HFF-Myc (cell line): ENCODE measurements at regions not wholly inside any gene's neighbourhood (a gene's known extent, or its start where the extent isn't known, plus 50 kb on each side); places are given as distances from the start of the nearest gene placed in this dataset.

Source experiments
- DNase-seq: peaks from one replicate; pipeline ENCODE4 v3.0.0-alpha.2; 2011; ENCODE audit warnings: low read depth; ENCODE audit errors: extremely low read depth
- H3K4me3 ChIP-seq: replicated peaks from 2 replicates; pipeline ENCODE4 v1.5.1; 2011; ENCODE audit warnings: low read depth, mild to moderate bottlenecking, control low read depth, low read length
- TF ChIP-seq, protein P1 (sequence below): IDR thresholded peaks from 2 replicates; pipeline ENCODE4 v1.5.1; 2012; ENCODE audit warnings: mild to moderate bottlenecking, low read depth, low read length, control low read depth; ENCODE audit errors: missing control alignments

DNA sequence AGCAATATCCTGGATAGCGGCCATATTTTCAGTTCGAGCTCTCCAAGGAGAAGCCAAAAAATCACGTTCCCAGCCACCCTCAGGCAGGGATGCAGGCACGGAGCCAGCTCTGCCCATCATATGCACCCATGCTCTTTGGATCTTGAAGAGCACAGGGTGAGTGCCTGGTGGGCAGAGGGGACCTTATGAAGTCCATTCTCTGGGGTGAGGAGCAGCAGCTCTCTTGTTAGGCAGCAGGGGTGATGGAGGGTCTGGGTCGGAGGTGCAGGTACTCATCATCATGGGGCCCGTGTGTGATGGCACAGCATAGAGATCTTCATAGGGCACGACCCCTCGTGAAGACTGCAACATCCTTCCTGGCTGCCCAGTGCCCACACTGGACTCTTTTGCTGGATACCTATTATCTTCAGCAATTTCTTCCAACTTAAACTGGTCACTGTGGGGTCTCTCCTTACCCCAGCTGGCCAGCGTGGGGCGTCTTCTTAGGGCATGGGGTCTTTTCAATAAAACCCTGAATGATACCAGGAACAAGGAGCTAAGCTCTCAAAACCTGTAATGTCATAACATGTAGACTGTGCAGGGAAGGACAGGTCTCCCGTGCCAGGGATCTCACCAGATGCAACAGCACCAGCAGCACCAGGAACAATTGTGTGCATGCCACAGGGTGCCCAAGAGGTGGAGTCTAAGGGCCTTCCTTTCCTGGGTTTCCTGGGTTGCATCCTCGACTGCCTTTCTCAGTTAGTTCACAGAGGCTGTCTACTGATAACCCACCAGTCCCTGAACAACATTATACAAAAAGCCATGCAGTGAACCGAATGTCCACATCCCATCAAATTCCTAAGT, 165.0 kb downstream of the TENT4A start:
- TF ChIP-seq, protein P1, sequence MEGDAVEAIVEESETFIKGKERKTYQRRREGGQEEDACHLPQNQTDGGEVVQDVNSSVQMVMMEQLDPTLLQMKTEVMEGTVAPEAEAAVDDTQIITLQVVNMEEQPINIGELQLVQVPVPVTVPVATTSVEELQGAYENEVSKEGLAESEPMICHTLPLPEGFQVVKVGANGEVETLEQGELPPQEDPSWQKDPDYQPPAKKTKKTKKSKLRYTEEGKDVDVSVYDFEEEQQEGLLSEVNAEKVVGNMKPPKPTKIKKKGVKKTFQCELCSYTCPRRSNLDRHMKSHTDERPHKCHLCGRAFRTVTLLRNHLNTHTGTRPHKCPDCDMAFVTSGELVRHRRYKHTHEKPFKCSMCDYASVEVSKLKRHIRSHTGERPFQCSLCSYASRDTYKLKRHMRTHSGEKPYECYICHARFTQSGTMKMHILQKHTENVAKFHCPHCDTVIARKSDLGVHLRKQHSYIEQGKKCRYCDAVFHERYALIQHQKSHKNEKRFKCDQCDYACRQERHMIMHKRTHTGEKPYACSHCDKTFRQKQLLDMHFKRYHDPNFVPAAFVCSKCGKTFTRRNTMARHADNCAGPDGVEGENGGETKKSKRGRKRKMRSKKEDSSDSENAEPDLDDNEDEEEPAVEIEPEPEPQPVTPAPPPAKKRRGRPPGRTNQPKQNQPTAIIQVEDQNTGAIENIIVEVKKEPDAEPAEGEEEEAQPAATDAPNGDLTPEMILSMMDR: no peak
- DNase-seq: no peak
- H3K4me3 ChIP-seq: no peak overlapping the region

DNA sequence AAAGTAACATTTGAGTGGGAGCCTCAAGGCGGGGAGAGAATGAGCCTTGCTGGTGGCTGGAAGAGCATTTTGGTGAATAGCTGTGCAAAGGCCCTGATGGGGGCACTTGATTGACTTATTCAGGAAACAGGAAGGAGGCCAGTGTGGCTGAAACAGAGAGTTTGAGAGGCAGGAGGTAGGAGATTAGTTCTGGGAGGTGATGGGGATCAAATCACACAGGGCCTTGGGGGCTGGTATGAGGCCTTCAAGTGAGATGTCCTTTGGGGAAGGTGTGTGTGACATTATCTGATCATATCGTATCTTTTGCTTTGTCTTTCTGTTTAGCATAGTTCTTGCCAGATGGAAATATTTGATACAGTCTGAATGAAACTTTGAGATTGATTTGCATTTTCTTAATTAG, 172.3 kb downstream of the TENT4A start:
- no peak for DNase-seq
- no peak overlapping the region for H3K4me3 ChIP-seq
- TF ChIP-seq, protein P1: no peak

DNA sequence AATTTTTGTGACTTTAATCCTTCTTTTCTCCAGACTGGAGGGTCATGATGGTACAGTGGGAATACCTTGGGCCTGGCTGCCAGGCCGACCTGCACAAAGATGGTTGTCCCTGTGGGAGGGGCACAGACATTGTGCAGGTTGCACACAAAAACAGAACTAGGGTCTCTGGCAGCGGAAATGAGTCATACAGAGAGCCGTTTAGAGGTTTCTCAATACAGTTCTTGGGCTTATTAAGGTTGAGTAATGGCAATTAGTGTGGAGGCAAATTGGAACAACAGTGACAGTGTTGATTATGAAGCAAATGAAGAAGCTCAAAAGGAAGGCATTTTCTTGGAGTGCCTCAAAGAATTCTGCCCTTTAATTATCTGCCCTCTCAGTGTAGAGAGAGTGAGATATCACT, 173.6 kb downstream of the TENT4A start:
- TF ChIP-seq, protein P1: no peak
- DNase-seq: no peak
- no peak overlapping the region for H3K4me3 ChIP-seq

- TF ChIP-seq, protein P1: no peak
- no peak for DNase-seq
- no peak overlapping the region for H3K4me3 ChIP-seq
These were observed 175.8 kb downstream of the TENT4A start for GRCh38 chr5:6889030-6889429.

- no peak for DNase-seq
- TF ChIP-seq, protein P1: no peak
- no peak overlapping the region for H3K4me3 ChIP-seq
These were observed 186.0 kb downstream of the TENT4A start for GRCh38 chr5:6899221-6899620.

DNA sequence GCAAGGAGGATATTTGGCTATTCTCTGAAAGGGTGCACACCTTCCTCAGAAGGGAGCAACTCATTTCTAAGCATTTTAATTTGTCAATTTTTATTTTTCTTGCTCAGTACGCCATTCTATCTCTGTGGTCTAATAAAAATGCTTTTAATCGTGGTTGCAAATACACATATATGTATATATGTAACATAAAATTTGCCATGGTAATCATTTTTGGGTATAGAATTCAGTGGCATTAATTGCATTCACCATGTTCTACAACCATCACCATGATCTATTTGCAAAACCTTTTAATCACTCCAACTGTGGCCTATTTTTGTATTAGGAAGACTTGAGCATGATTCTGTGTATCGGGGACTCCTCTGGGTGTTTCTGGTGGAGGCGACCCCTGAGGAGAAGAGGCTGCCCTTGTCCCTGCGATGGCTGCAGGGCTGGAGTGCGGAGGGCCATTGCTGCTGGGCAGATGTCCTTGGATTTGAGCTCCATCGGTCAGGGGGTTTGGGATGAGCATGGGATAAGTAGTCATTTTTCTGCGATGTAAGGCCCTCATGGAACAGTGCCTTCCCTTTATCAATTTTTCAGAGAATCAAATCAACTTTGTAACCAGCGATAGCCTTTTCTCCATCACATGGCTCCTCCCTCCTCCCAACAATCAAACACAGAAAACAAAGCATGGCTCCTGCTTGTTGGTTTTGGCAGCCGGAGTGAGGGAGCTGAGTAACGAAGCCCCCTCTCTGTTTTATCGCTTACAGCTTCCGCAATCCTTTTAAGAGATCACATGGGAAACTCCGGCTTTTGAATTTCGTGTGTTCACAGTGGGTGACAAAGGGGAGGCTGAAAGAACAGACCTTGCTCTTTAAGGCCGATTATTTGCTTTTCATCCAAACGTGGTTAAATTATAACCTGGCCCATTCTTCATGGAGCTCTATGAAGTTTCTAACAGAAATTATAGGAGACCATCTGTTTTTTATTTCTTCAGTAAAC, 187.3 kb downstream of the TENT4A start:
- TF ChIP-seq, protein P1: no peak
- no peak overlapping the region for H3K4me3 ChIP-seq
- no peak for DNase-seq
